Activated naive CD4-positive, alpha-beta T cell treated with anti-CD3 and anti-CD28 coated beads, Interleukin-2, amount 50 U/mL, for 24 hours (primary cell): ENCODE measurements at regions not wholly inside any gene's neighbourhood (a gene's known extent, or its start where the extent isn't known, plus 50 kb on each side); places are given as distances from the start of the nearest gene placed in this dataset.

Source experiments
- H3K27ac Mint-ChIP-seq: one replicate; pipeline ENCODE4 v1.8.0; 2021; ENCODE audit warnings: mild to moderate bottlenecking, mixed read lengths
- H3K27me3 Mint-ChIP-seq: one replicate; pipeline ENCODE4 v1.8.0; 2021; ENCODE audit warnings: mixed read lengths
- H3K36me3 Mint-ChIP-seq: one replicate; pipeline ENCODE4 v1.8.0; 2021; ENCODE audit warnings: mixed read lengths
- H3K4me1 Mint-ChIP-seq: one replicate; pipeline ENCODE4 v1.8.0; 2021; ENCODE audit warnings: mixed read lengths
- H3K4me3 Mint-ChIP-seq: one replicate; pipeline ENCODE4 v1.8.0; 2021; ENCODE audit warnings: mild to moderate bottlenecking, mixed read lengths
- H3K9me3 Mint-ChIP-seq: one replicate; pipeline ENCODE4 v1.8.0; 2021; ENCODE audit warnings: mixed read lengths

DNA sequence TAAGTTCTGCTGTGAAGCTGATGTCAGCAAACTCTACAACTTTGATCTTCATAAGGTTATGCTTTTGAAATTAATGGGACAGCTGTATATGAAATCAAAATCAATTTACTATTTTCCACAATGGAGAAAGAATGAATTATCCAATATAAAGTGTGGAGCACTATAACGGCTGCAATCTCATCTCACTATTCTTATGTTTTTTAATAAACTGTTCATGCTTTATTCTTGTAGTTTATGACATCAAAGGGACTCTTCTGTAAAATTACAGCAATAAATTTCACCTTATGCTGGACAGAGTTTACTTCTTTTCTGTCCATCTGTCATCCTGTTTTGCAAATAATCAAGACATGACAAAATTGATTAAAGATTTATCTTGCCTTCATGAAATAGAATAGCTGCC lies 192.5 kb downstream of the TECRL start:
- Mint-ChIP-seq H3K36me3 (no peaks in the 10 kb centered on the region), H3K4me1 (no peaks in the 10 kb centered on the region), H3K27me3 (no peaks in the 10 kb centered on the region), H3K27ac (no peak overlapping the region), H3K9me3 (peaks cover 9% of the 10 kb centered on the region), H3K4me3 (no peak overlapping the region)

DNA sequence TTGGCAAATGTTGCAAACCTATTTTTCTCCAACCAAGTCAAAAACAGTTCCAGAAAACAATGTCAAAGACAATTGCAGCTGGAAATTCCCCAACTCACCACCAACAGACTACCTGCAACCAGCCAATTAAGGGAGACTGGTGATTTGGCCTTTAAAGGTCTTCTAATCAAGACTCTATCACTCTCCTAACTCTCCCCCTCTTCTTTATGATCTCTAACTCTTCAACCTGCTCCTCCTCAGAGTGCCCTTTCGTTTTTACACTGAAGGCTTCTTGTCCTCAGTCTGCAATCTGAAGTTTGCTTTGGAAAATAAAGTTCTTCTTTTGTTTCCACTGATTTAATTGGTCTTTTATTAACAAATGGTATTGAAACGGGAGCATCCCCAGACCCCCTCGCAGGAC lies 203.9 kb downstream of the TECRL start:
- no peaks in the 10 kb centered on the region for H3K27me3 Mint-ChIP-seq
- H3K36me3 Mint-ChIP-seq, result no peaks in the 10 kb centered on the region
- H3K27ac Mint-ChIP-seq, result no peak overlapping the region
- H3K4me1 Mint-ChIP-seq, result no peaks in the 10 kb centered on the region
- peaks cover 5% of the 10 kb centered on the region for H3K9me3 Mint-ChIP-seq
- no peak overlapping the region for H3K4me3 Mint-ChIP-seq

DNA sequence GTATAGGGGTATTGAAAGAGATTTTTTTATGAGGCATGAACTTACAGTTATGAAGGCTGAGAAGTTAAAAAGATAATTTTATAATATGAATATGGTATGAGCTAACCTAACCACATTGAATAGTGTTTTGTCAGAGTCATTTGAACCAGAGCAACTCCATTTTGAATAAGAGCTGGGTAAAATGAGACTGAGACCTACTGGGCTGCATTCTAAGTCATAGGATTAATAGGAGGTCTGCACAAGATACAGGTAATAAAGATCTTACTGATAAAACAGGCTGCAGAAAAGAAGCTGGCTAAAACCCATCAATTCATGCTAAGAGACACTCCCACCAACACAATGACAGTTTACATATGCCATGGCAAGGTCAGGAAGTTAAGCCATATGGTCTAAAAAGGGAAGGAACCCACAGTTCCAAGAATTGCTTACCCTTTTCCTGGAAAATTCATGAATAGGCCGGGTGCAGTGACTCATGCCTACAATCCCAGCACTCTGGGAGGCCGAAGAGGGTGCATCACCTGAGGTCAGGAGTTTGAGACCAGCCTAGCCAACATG lies 209.2 kb downstream of the TECRL start:
- H3K4me3 Mint-ChIP-seq, result no peak overlapping the region
- no peaks in the 10 kb centered on the region for H3K27me3 Mint-ChIP-seq
- no peaks in the 10 kb centered on the region for H3K36me3 Mint-ChIP-seq
- H3K4me1 Mint-ChIP-seq, result no peaks in the 10 kb centered on the region
- H3K27ac Mint-ChIP-seq, result no peak overlapping the region
- H3K9me3 Mint-ChIP-seq, result peaks cover 15% of the 10 kb centered on the region

DNA sequence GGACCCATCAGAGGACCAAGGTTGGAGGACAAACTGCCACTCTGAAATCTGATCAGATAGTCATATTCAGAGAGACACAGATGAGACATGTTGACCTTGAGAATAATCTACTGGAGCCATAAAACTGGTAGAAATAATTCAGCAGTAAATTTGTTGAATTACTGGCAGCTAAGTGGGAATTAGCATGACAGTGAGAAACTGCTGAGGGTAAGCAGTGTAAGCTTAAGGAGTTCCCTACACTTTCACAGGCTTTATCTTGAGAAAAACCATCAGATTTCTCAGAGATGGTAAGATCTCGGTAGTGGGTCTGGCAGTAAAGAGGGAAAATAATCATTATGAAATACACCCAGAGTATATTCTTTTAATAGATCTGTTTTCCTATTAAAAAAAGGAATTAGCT lies 213.7 kb downstream of the TECRL start:
- H3K4me3 Mint-ChIP-seq, result no peak overlapping the region
- no peaks in the 10 kb centered on the region for H3K36me3 Mint-ChIP-seq
- no peaks in the 10 kb centered on the region for H3K4me1 Mint-ChIP-seq
- peaks cover 24% of the 10 kb centered on the region for H3K9me3 Mint-ChIP-seq
- no peak overlapping the region for H3K27ac Mint-ChIP-seq
- H3K27me3 Mint-ChIP-seq, result no peaks in the 10 kb centered on the region

DNA sequence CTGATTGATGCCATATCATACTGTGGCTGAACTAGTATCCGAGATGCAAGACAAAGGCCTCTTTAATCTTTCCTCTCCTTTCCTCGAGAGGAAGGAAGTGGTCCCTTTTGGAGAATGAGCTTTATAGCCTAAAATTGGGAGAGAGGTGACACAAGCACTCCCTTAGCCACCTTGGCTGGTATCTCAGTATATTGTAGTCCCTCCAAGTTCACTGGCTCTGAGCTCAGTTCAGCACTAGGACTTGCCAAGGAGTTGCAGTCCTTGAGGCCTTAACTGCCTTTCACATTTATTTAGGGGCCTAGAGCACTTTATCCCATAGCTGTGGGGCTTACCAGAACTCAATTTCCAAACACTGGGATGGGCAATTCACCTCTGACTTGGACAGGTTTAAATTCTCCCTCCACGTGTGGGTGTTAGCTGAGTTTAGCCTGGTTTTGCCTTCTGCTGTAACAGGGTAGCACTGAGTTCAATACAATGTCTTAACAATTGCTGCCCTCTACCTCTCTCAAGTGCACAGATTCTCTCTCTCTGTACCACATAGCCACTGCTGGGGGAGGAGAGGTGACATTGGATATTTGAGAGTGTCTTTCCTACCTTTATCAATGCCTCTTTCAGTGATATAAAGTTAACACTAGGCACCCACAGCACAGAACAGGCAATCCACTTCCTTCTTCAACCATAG lies 216.4 kb downstream of the TECRL start:
- no peaks in the 10 kb centered on the region for H3K27me3 Mint-ChIP-seq
- H3K4me3 Mint-ChIP-seq, result no peak overlapping the region
- no peaks in the 10 kb centered on the region for H3K36me3 Mint-ChIP-seq
- H3K4me1 Mint-ChIP-seq, result no peaks in the 10 kb centered on the region
- no peak overlapping the region for H3K27ac Mint-ChIP-seq
- peaks cover 37% of the 10 kb centered on the region for H3K9me3 Mint-ChIP-seq

DNA sequence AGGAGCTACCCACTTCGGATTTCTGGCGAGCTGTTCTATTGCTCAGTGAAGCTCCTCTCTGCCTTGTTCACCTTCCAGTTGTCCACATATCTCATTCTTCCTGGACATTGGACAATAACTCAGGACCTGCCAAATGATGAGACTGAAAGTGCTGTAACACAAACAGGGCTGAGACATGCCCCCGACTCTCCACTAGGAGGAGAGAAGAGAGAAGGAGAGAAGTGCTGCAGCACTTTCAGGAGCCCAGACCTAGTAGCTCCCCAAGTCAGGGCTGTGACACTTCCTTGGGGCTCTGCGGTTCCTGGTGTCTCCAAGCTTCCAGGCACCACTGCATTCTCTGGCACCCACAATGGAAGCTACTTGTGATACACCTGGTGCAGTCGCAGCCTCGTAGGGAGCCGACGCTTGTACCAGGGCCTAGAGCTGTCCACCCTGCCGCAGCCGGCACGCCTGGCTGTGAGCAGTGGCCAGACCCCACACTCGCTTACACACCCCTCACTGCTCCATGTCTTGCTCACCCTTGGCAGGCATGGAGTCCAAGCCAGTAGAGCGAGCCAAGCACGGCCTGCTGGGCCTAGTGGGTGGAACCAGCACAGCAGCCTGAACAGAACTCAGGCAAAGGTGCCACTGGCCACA lies 234.9 kb downstream of the TECRL start:
- Mint-ChIP-seq H3K4me3 (no peak overlapping the region), H3K27ac (no peak overlapping the region), H3K27me3 (no peaks in the 10 kb centered on the region), H3K9me3 (peaks cover 5% of the 10 kb centered on the region), H3K4me1 (no peaks in the 10 kb centered on the region), H3K36me3 (no peaks in the 10 kb centered on the region)

DNA sequence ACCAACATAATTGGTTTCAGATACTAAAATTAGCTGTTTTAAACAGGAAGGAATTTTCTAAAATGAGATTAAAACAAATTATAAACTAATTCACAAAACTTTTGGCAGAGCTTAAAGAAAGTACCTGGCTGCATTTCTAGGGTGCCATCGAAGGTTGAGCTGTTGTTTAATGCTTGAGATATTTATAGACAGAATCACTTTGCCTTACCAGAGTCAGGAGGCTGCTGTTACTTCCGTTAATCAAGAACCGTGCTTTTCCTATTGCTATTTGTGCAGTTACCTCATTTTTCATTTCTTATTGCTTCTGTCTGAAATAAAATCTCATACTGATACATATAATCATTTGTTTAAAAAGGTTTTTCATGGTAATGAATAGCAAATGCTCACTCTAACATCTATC lies 242.9 kb downstream of the TECRL start:
- no peak overlapping the region for H3K4me3 Mint-ChIP-seq
- no peaks in the 10 kb centered on the region for H3K27me3 Mint-ChIP-seq
- H3K9me3 Mint-ChIP-seq, result no peaks in the 10 kb centered on the region
- H3K36me3 Mint-ChIP-seq, result no peaks in the 10 kb centered on the region
- no peaks in the 10 kb centered on the region for H3K4me1 Mint-ChIP-seq
- no peak overlapping the region for H3K27ac Mint-ChIP-seq

DNA sequence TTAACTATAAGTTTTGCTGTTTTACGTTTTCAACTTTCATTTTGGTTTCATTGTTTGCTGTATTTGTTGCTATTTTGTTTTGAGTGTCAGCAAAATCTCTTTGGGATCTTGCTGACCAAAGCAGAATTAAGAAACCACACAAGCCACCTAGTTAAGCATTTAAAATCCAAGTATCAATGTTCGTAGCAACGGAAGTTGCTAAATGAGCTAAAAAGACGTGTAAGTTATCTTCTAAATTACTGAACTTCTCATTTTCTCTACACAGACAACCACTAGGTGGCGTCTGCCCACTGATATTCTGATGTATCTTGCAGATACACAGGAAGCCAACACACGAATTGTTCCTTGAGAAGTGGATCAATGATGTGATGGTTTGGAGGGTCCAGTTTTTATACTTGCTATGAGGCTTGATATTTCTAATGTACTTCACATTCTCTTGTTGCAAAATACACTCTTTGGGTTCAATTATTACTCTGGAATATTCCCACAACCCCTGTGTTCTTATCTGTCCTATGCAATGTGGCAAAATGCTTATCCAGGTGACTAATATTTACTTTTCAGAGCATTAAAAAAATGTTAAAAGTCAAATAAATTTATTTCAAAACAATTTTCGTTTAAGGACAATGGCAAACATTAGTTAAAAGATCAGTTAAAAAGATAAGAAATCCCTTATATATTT lies 250.5 kb downstream of the TECRL start:
- H3K36me3 Mint-ChIP-seq, result no peaks in the 10 kb centered on the region
- H3K4me3 Mint-ChIP-seq, result no peak overlapping the region
- no peaks in the 10 kb centered on the region for H3K27me3 Mint-ChIP-seq
- H3K9me3 Mint-ChIP-seq, result no peaks in the 10 kb centered on the region
- H3K4me1 Mint-ChIP-seq, result no peaks in the 10 kb centered on the region
- H3K27ac Mint-ChIP-seq, result no peak overlapping the region

DNA sequence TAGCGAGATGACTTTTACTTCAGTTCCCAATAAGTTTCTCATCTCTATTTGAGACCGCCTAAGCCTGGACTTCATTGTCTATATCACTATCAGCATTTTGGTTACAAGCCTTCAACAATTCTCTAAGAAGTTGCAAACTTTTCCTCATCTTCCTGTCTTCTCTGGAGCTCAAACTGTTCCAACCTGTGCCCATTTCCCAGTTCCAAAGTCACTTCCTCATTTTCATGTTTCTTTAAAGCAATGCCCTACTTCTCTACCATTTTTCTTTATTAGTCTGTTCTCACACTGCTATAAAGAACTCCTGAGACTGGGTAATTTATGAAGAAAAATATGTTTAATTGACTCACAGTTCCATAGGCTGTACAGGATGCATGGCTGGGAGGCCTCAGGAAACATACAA lies 251.9 kb downstream of the TECRL start:
- no peaks in the 10 kb centered on the region for H3K36me3 Mint-ChIP-seq
- no peaks in the 10 kb centered on the region for H3K9me3 Mint-ChIP-seq
- H3K4me1 Mint-ChIP-seq, result no peaks in the 10 kb centered on the region
- no peak overlapping the region for H3K4me3 Mint-ChIP-seq
- no peak overlapping the region for H3K27ac Mint-ChIP-seq
- H3K27me3 Mint-ChIP-seq, result no peaks in the 10 kb centered on the region

DNA sequence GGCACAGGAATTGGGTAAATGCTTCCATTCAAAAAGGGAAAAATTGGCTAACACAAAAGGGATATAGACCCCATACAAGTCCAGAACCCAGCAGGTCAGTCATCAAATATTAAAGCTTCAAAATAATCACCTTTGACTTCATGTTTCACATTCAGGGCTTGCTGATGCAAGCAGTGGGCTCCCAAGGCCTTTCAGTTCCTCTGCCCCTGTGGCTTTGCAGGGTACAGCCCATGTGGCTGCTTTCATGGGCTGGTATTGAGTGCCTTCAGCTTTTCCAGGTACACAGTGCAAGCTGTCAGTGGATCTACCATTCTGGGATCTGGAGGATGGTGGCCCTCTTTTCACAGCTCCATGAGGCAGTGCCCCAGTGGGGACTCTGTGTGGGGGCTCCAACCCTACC lies 253.0 kb downstream of the TECRL start:
- no peaks in the 10 kb centered on the region for H3K9me3 Mint-ChIP-seq
- H3K27ac Mint-ChIP-seq, result no peak overlapping the region
- no peaks in the 10 kb centered on the region for H3K27me3 Mint-ChIP-seq
- H3K36me3 Mint-ChIP-seq, result no peaks in the 10 kb centered on the region
- no peaks in the 10 kb centered on the region for H3K4me1 Mint-ChIP-seq
- no peak overlapping the region for H3K4me3 Mint-ChIP-seq

DNA sequence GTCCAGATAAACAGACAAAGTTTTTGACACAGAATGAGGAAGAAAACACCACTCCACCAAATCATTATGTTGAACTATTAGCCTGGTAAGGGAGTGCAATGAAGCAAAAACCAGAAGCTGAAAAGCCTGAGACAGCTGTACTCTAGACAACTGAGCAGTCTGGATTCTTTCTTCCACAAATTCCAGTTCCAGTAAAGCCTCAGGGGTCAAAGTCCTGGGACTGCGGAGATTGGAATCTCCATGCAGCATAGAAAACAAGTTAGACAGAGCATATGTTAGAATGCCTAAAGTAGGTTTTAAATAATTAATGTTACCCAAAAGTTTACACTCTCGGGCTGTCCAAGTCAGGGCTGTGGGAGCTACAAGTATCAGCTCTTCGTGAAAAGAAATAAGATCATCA lies 263.2 kb downstream of the TECRL start:
- Mint-ChIP-seq H3K4me1 (no peaks in the 10 kb centered on the region), H3K4me3 (no peak overlapping the region), H3K27me3 (no peaks in the 10 kb centered on the region), H3K27ac (no peak overlapping the region), H3K9me3 (peaks cover 5% of the 10 kb centered on the region), H3K36me3 (no peaks in the 10 kb centered on the region)

DNA sequence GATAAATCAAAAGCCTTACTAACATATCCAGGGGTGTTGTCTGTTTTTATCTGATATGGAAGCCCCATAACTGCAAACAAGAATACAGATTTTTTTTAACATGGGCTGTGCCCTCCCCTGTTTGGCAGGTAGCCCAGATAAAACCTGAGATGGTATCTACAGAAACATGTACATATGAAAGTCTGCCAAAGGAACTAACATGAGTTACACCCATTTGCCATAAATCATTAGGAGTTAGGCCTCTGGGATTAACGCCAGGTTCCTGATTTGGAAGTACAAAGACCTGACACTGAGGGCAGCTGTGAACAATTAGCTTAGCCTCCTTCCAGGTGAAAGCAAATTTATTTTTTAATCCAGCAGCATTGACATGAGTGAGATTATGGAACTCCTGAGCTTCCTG lies 264.3 kb downstream of the TECRL start:
- no peak overlapping the region for H3K27ac Mint-ChIP-seq
- H3K4me1 Mint-ChIP-seq, result no peaks in the 10 kb centered on the region
- no peaks in the 10 kb centered on the region for H3K27me3 Mint-ChIP-seq
- H3K4me3 Mint-ChIP-seq, result no peak overlapping the region
- H3K36me3 Mint-ChIP-seq, result no peaks in the 10 kb centered on the region
- peaks cover 5% of the 10 kb centered on the region for H3K9me3 Mint-ChIP-seq

DNA sequence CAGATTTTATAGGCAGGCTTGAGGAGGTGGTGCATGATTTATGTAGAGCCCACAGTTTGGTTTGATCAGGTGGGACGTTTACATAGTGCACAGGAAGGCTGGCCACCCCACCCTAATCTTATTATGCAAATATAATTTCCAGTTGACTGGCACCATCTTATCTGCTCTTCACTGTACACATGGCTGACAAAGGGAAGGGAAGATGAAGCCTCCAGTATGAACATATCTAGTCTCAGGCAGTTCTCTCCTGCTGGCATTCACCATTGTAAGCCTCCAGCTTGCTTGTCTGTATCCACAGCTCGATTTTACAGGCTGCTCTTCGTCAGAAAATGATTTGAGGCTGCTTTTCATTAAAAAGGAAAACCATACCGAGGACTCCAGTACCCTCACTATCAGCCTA lies 278.3 kb downstream of the TECRL start:
- H3K4me3 Mint-ChIP-seq, result no peak overlapping the region
- no peaks in the 10 kb centered on the region for H3K27me3 Mint-ChIP-seq
- no peaks in the 10 kb centered on the region for H3K9me3 Mint-ChIP-seq
- H3K27ac Mint-ChIP-seq, result no peak overlapping the region
- no peaks in the 10 kb centered on the region for H3K4me1 Mint-ChIP-seq
- H3K36me3 Mint-ChIP-seq, result no peaks in the 10 kb centered on the region

DNA sequence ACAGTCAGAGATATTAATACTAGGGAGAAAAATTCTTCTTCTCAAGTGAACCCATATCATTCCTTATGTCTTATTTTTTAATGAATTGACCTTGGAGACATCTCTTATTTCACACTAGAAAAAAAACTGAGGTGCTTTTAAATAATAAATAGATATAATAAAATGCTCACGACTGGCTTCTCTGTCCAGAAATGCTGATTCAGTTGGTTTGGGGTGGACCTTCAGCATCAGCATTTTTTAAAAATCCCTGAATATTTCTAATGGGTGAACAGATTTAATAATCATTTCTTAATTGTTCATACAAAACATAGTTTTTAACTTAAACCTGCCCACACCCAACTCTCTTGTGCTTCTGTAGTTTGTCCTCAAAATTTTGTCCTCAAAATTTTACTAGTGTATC lies 283.9 kb downstream of the TECRL start:
- H3K36me3 Mint-ChIP-seq, result no peaks in the 10 kb centered on the region
- no peak overlapping the region for H3K27ac Mint-ChIP-seq
- H3K27me3 Mint-ChIP-seq, result no peaks in the 10 kb centered on the region
- no peaks in the 10 kb centered on the region for H3K9me3 Mint-ChIP-seq
- H3K4me1 Mint-ChIP-seq, result no peaks in the 10 kb centered on the region
- no peak overlapping the region for H3K4me3 Mint-ChIP-seq

DNA sequence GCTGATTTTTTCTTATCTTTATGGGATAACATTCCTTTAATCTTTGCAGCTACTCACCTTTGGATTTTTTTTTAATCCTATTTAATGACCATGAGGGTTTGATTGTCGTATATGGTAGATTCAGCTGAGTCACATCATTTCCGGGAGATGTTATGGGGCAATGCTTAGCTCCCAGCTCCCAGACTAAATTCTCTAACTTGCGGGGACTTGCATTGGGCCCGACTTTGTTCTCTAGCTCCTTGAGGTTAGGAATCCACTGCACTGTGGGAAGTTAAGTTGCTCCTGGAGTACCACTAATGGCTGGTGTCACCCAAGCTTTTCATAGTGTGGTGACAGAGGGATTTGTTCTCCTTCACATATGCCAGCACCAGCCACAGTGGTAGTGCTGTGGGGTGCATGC lies 287.4 kb downstream of the TECRL start:
- no peaks in the 10 kb centered on the region for H3K4me1 Mint-ChIP-seq
- H3K27me3 Mint-ChIP-seq, result no peaks in the 10 kb centered on the region
- no peaks in the 10 kb centered on the region for H3K9me3 Mint-ChIP-seq
- H3K36me3 Mint-ChIP-seq, result no peaks in the 10 kb centered on the region
- H3K27ac Mint-ChIP-seq, result no peak overlapping the region
- no peak overlapping the region for H3K4me3 Mint-ChIP-seq

DNA sequence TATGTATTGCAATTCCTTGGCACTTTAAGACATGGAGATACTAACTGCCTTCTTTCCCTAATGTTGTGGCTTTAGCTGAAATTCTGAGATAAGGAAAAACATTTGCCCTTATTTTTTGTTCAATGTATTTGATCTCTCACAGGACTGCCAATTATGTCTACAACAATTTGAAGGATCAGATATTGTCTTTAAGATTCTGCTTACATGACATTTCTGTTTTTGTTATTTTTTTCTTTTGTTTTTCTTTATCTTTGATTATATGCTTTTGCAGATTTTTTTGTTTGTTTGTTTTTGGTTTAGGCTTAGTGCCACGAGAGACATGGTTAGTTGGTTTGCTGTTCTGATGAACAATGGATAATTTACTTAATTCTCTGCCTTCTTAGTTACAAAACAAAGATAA lies 303.3 kb downstream of the TECRL start:
- H3K36me3 Mint-ChIP-seq, result no peaks in the 10 kb centered on the region
- H3K9me3 Mint-ChIP-seq, result peaks cover 11% of the 10 kb centered on the region
- H3K27me3 Mint-ChIP-seq, result no peaks in the 10 kb centered on the region
- no peak overlapping the region for H3K27ac Mint-ChIP-seq
- no peaks in the 10 kb centered on the region for H3K4me1 Mint-ChIP-seq
- H3K4me3 Mint-ChIP-seq, result no peak overlapping the region
